RKO (cell line): ENCODE measurements at regions not wholly inside any gene's neighbourhood (a gene's known extent, or its start where the extent isn't known, plus 50 kb on each side); places are given as distances from the start of the nearest gene placed in this dataset.
A peak's percentile ranks its signal among the peaks of the same experiment; 100 is the strongest.

Source experiments
- DNase-seq: peaks from one replicate; pipeline ENCODE4 v3.0.0-alpha.2; 2016; ENCODE audit warnings: low spot score

GRCh38 chr11:28675183-28675582 lies 567.0 kb downstream of the METTL15 start:
- DNase-seq: no peak

DNA sequence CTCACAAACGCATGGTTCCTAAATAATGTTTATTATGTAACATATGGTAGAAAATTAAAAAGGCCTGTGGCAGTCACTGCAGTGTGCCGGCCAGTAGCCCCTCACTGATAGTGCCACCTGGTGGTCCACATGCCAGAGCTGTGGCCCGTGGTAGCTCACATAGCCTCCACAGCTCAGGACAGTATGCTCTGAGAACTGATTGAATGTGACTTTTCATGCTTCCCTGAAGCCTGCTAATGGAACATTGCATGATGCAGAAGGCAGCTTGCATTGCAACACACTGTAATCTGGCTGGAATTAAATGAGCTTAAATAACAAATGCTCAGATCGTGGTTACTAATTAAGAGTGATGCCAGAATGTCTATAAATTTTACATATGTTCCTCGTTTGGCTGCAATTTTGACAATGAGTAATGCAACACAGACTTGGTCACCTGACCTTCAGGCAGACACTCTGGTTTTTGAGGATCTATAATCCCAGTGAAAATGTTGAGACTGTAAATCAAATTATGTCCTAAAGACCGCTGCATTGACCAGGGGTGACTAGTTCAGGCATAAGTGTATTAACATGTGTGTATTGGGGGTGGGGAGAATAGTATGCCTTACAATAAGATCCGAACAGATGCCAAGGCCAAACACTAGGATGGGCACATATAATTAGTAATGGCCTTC lies 566.4 kb downstream of the METTL15 start:
- peak; percentile 10 for DNase-seq

- DNase-seq: no peak
These were observed 565.7 kb downstream of the METTL15 start for GRCh38 chr11:28673691-28674432.

- no peak for DNase-seq
These were observed 563.1 kb downstream of the METTL15 start for GRCh38 chr11:28671274-28671673.

GRCh38 chr11:28666632-28667031 lies 558.4 kb downstream of the METTL15 start:
- no peak for DNase-seq

- no peak for DNase-seq
These were observed 551.6 kb downstream of the METTL15 start for GRCh38 chr11:28659716-28660348.

DNA sequence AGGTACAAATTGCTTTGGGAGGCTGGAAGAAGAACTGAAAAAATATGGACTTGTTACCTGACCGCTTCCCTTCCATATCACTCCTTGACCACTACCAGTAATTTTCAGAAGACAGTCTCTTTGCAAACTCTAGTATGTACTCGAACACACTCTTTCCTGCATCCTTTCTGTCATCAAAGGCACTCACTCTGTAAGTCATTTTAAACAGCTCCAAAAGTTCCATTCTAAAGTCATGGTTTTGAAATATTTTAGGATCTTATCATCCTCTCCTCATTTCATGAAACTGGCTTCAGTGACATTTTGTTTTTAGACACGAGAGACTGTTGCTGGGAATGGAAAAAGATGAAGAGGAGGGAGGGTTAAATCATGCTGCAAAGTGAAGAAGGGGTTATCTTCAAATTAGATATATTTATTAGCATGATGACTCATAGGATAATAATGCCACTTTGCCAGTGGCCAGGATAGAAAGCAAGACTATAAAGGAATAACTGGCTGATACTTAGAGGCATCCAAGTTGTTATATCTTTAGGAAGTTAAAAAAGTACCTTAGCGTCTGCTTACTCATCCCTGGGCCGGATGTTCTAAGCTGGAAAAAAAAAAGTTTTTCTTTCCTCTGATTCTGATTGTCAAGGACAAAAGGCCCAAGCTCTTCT lies 549.3 kb downstream of the METTL15 start:
- no peak for DNase-seq

GRCh38 chr11:28654191-28654590 lies 546.0 kb downstream of the METTL15 start:
- no peak for DNase-seq

DNA sequence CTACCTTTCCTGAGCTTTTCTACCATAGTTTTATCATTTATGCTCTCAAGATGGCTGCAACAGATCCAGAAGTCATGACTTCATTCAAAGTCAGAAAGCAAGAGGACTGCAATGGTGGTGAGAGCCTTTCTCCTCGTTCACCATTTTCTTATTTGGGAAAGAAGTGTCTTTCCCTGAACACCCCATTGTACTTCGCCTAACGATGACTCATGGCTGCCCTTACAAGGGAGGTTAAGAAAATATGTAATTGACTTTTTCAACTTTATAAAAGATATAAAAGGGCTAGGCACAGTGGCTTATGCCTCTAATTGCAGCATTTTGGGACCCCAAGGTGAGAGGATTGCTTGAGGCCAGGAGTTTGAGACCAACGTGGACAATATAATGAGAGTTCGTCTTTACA lies 541.7 kb downstream of the METTL15 start:
- DNase-seq: no peak

DNA sequence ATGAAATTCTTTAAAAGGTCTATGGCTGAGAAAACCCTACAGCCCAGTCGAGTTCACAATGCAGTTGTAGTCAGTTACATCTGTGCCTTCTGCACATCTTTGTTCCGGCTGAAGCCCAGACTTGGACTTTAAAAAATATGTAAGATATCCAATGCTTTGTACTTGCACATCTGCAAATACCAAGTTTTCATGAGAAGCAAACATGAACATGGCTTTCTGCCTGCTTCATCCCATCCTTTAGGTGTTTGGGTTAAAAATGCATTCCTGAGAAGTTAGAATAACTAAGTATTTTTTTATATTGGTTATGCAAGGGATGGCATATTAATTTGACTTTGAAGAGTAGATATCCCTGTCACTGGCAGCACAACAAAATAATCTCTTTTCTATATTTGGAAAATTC lies 528.4 kb downstream of the METTL15 start:
- DNase-seq: no peak

DNA sequence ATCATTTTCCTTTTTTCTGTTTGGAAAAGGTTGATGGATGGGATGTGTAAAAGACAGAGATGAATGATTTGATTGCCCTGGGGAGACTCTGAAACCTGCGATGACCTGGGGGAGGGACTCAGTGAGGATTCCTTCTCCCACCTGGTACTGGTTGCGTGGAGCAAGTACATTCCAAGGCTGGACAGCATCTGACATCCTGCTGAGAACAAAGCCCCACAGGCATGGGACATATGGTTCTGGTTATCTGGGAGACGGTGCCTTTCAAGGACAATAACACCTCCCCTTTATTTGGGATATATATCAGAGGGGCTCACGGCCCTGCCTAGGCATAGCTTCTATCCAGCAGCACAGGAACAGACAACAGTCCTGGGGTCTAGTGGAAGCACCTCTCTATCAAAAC lies 527.8 kb downstream of the METTL15 start:
- no peak for DNase-seq

GRCh38 chr11:28632338-28632737 lies 524.1 kb downstream of the METTL15 start:
- no peak for DNase-seq

GRCh38 chr11:28631148-28631547 lies 523.0 kb downstream of the METTL15 start:
- no peak for DNase-seq

- DNase-seq: no peak
These were observed 521.0 kb downstream of the METTL15 start for GRCh38 chr11:28629235-28629634.

DNA sequence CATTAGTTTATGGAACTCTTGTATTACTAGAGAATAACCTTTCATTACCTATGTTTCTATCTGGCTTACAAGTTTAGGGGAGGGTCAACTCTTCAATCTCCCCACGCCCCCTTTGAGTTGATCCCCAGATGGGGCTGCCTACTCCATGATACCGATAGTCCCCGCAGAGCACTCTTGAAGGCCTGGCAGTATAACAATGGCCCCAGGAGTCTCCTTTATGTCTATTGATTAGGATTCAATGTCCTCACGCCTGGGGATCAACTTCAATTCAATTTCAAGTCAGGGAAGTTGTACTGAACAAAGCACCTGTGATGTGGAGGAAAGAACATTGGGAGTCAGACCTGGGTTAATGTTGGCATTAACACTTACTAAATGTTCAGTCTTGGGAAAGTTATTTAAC lies 520.2 kb downstream of the METTL15 start:
- DNase-seq: no peak

DNA sequence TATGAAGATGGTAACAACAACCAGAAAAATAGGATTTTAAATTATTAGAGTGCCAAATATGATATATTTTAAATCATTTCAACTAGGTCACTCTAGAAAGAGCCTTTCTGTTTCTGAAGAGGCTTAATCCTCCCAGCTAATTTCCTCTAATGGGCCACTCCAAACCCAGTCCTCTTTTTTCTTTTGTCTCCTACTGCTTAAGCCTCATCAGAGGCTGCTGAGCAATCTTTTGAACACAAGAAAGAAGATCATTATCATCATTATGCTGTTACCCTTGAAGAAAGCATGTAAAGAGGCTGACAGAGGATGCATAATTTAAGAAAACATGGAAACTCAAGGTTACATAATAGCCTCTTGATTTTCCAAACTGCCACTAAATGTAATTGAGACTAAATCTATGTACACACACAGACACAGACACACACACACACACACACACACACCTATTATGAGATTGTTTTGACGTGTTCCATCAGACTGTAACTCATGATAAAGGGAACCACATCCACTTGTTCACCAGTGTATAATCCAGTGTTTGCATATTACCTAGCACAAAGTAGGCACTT lies 519.6 kb downstream of the METTL15 start:
- no peak for DNase-seq

DNA sequence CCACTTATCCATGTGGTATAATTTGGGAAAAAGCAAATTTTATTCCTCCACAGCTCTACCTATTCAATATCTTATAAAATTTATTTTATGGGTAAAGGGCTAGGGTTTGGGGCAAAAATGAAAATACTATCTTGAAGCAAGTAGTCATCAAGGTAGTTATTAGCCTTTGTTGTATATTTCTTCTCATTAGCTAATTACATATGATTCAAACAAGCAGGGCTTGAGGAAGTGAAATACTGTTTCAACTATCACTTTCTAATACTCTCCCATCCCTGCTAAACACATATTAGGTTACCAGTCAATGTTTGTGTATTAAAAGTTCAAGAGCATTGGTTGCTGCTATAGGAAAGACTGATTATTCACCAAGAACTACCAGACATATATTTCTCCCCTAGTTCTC lies 517.3 kb downstream of the METTL15 start:
- no peak for DNase-seq

DNA sequence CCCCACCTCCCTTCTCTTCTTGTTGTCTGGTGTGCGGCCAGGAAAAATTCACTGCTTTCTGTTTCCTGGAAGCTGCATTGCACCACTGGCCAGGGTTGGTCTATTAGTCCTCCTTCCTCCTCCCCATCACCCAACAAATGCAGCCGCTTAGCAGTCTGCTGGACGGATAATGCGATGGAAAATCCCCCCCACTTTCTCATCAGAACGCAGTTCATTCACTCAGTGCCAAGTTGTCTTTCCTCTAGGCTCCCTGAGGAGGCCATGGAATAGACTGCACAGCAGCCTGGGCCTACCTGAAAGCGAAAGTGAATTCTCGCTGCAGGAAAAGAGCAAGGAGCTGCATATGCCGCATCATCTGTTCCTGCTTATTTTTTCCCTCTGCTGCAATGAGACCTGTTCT lies 513.6 kb downstream of the METTL15 start:
- DNase-seq: no peak

GRCh38 chr11:28619846-28620540 lies 511.8 kb downstream of the METTL15 start:
- DNase-seq: no peak

DNA sequence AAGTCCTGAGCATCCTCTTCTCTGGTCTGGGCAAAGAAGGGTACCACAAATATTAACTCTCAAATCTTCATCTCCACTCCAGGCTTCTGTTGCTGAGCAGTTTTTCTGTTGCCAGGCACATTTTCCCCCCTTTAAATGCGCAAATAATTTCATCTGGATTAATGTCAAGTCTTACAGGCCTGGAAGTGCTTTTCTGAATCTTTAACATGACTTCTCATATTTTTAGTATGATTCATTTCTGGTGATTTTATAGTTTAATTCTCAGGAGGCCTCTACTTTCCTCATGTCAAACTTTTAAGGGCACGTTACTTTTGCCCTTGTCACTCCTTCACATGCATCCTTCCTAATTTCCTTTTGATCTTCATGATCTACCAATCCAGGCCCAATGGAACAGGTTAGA lies 510.2 kb downstream of the METTL15 start:
- no peak for DNase-seq

DNA sequence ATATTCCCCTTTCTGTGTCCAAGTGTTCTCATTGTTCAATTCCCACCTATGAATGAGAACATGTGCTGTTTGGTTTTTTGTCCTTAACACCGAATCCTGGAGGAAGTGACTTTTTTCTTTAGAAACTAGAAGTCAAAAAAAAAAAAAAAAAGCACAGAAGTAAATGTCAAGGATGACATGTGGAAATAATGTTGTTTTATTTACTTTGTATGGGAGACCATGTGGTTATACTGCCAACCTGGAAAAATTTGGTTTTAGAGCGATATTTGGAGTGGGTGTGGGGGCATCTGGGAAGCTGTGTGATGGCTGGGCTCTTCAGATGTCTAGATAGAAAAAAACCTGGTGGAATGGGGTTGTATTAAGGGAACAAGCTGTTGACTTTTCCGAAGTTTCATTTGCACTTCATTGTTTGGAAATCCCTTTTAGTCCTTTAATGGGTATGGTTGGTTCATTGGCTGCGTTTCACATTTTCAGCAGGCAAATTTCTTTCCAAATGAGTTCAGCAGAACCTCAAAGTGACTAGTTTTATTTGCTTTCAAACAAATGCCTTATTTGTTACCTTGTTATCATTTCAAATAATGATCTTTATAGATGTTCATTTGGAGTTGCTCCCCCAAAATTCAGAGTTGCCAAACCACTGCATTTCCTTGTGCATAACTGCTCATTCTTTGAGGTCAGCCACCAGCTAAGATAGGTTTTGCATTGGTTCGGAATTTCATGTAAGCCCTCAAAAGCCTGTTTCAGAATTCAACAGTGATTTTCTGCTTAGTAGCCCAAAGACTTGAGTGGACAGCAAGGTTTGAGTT lies 508.2 kb downstream of the METTL15 start:
- no peak for DNase-seq
